ENCODE measurements at regions not wholly inside any gene's neighbourhood (a gene's known extent, or its start where the extent isn't known, plus 50 kb on each side); places are given as distances from the start of the nearest gene placed in this dataset.

DNA sequence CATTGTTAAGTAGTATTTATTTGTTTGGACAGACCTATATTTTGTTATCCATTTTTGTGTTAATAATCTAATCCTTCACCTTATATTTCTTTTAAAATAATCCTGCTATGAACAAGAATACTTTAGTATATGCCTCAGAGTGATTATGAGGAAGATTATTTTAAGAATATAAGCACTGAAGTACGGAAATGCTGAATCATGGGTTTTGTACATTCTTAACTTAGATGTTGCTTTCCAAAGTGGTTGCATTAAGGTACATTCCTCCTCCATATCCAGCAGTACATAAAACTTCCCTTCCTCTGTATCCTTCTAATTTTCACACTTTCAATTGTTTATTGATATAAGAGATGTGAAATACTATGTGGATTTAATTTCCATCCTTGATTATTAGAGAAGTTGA lies 491.4 kb upstream of the GRID2 start:
- TF ChIP-seq, protein P1, sequence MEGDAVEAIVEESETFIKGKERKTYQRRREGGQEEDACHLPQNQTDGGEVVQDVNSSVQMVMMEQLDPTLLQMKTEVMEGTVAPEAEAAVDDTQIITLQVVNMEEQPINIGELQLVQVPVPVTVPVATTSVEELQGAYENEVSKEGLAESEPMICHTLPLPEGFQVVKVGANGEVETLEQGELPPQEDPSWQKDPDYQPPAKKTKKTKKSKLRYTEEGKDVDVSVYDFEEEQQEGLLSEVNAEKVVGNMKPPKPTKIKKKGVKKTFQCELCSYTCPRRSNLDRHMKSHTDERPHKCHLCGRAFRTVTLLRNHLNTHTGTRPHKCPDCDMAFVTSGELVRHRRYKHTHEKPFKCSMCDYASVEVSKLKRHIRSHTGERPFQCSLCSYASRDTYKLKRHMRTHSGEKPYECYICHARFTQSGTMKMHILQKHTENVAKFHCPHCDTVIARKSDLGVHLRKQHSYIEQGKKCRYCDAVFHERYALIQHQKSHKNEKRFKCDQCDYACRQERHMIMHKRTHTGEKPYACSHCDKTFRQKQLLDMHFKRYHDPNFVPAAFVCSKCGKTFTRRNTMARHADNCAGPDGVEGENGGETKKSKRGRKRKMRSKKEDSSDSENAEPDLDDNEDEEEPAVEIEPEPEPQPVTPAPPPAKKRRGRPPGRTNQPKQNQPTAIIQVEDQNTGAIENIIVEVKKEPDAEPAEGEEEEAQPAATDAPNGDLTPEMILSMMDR (IDR thresholded peaks at IDR 0.05): no peak
- TF ChIP-seq, protein P2, sequence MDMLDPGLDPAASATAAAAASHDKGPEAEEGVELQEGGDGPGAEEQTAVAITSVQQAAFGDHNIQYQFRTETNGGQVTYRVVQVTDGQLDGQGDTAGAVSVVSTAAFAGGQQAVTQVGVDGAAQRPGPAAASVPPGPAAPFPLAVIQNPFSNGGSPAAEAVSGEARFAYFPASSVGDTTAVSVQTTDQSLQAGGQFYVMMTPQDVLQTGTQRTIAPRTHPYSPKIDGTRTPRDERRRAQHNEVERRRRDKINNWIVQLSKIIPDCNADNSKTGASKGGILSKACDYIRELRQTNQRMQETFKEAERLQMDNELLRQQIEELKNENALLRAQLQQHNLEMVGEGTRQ (CRISPR knock-in tag; IDR thresholded peaks at IDR 0.05): no peak
- TF ChIP-seq, protein P3, sequence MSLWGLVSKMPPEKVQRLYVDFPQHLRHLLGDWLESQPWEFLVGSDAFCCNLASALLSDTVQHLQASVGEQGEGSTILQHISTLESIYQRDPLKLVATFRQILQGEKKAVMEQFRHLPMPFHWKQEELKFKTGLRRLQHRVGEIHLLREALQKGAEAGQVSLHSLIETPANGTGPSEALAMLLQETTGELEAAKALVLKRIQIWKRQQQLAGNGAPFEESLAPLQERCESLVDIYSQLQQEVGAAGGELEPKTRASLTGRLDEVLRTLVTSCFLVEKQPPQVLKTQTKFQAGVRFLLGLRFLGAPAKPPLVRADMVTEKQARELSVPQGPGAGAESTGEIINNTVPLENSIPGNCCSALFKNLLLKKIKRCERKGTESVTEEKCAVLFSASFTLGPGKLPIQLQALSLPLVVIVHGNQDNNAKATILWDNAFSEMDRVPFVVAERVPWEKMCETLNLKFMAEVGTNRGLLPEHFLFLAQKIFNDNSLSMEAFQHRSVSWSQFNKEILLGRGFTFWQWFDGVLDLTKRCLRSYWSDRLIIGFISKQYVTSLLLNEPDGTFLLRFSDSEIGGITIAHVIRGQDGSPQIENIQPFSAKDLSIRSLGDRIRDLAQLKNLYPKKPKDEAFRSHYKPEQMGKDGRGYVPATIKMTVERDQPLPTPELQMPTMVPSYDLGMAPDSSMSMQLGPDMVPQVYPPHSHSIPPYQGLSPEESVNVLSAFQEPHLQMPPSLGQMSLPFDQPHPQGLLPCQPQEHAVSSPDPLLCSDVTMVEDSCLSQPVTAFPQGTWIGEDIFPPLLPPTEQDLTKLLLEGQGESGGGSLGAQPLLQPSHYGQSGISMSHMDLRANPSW (CRISPR knock-in tag; conservative IDR thresholded peaks at IDR 0.05; ENCODE audit: low read depth): no peak
- TF ChIP-seq, protein P4, sequence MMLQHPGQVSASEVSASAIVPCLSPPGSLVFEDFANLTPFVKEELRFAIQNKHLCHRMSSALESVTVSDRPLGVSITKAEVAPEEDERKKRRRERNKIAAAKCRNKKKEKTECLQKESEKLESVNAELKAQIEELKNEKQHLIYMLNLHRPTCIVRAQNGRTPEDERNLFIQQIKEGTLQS (CRISPR knock-in tag; conservative IDR thresholded peaks at IDR 0.05): no peak
- TF ChIP-seq JUN (CRISPR knock-in tag; IDR thresholded peaks at IDR 0.05) (no peak), CREB1 (CRISPR knock-in tag; IDR thresholded peaks at IDR 0.05) (no peak), TEAD4 (CRISPR knock-in tag; IDR thresholded peaks at IDR 0.05) (no peak)
